ENCODE measurements at regions not wholly inside any gene's neighbourhood (a gene's known extent, or its start where the extent isn't known, plus 50 kb on each side); places are given as distances from the start of the nearest gene placed in this dataset.

DNA sequence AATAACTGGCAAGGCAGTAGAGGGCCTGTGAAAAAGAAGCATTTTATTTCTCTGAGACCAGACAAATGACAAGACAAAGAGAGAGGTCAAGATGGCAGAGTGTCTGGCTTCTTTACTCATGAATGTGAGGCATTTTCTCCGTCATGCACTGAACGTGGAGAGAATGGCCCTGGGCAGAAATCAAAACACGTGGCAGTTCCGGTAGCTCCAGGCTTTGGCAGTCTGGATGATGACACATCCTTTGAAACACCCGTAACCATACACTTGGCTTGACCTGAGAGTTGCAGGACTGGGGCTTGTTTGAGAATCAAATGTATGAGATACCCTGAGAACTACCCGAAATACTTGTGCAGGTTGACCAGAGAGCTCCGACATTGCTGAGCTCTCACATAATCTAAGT is 537.6 kb downstream of the ACTR3B start:
- TF ChIP-seq EZH2 (IDR thresholded peaks at IDR 0.05; ENCODE audit: insufficient read depth, poor library complexity, severe bottlenecking) = no peak
- TF ChIP-seq EZH2phosphoT487 (IDR thresholded peaks at IDR 0.05; ENCODE audit: insufficient read depth, low read depth) = no peak
